CD4-positive, alpha-beta memory T cell (primary cell): ENCODE measurements at regions not wholly inside any gene's neighbourhood (a gene's known extent, or its start where the extent isn't known, plus 50 kb on each side); places are given as distances from the start of the nearest gene placed in this dataset.

Experiments
- CTCF ChIA-PET: fragments of 350-600 bp; sonication (Branson Sonifier 250); formaldehyde crosslinking; loops from one replicate; lab custom pipeline; 2021; ENCODE audit warnings: inconsistent platforms; ENCODE audit not compliant: partially characterized antibody; lab: Charles Lee
- POLR2A ChIA-PET: fragments of 350-600 bp; sonication (Branson Sonifier 250); formaldehyde crosslinking; loops from one replicate; lab custom pipeline; 2021; ENCODE audit not compliant: partially characterized antibody; lab: Charles Lee
- DNase-seq, 5 donors: peaks; one replicate each; pipeline versions ENCODE4 v3.0.0 to v3.0.0-alpha.2; 2020 to 2022; ENCODE audit warnings: mixed read lengths in 1 of 5
- H3K27ac ChIP-seq: one replicate; pipeline ENCODE4 v1.7.0; 2013; ENCODE audit warnings: low read depth, low read length
- H3K27me3 ChIP-seq: 2 replicates; pipeline ENCODE4 v1.7.0; 2013; ENCODE audit warnings: mild to moderate bottlenecking, low read length, moderate library complexity; ENCODE audit not compliant: insufficient read depth
- H3K36me3 ChIP-seq: 2 replicates; pipeline ENCODE4 v1.7.0; 2013; ENCODE audit warnings: mild to moderate bottlenecking, low read length, moderate library complexity; ENCODE audit not compliant: insufficient read depth
- H3K4me1 ChIP-seq: 2 replicates; pipeline ENCODE4 v1.7.0; 2013; ENCODE audit warnings: mild to moderate bottlenecking, low read length, moderate library complexity; ENCODE audit not compliant: insufficient read depth
- H3K4me3 ChIP-seq, 2 donors: one replicate each; pipeline ENCODE4 v1.7.0; 2013; ENCODE audit warnings: low read length in 2 of 2, mild to moderate bottlenecking in 1 of 2
- H3K9me3 ChIP-seq, 2 donors: one replicate each; pipeline ENCODE4 v1.7.0; 2013; ENCODE audit warnings: low read length in 2 of 2, control low read depth in 1 of 2; ENCODE audit not compliant: control insufficient read depth in 1 of 2
- H3K27ac Mint-ChIP-seq, 7 donors: one replicate each; pipeline ENCODE4 v1.8.0; 2020 to 2021; ENCODE audit warnings: mixed read lengths in 7 of 7, mild to moderate bottlenecking in 6 of 7, inconsistent platforms in 3 of 7, moderate library complexity in 3 of 7
- H3K27me3 Mint-ChIP-seq, 2 donors: one replicate each; pipeline ENCODE4 v1.8.0; 2020 to 2021; ENCODE audit warnings: mixed read lengths in 2 of 2
- H3K36me3 Mint-ChIP-seq, 2 donors: one replicate each; pipeline ENCODE4 v1.8.0; 2020 to 2021; ENCODE audit warnings: mixed read lengths in 2 of 2, inconsistent platforms in 1 of 2, mild to moderate bottlenecking in 1 of 2
- H3K4me1 Mint-ChIP-seq, 4 donors: one replicate each; pipeline ENCODE4 v1.8.0; 2020 to 2021; ENCODE audit warnings: mixed read lengths in 4 of 4, mild to moderate bottlenecking in 1 of 4
- H3K4me3 Mint-ChIP-seq, 8 donors: one replicate each; pipeline ENCODE4 v1.8.0; 2020 to 2021; ENCODE audit warnings: mixed read lengths in 8 of 8, mild to moderate bottlenecking in 7 of 8, moderate library complexity in 6 of 8, inconsistent platforms in 3 of 8
- H3K9me3 Mint-ChIP-seq, 8 donors: one replicate each; pipeline ENCODE4 v1.8.0; 2020 to 2021; ENCODE audit warnings: mixed read lengths in 8 of 8, mild to moderate bottlenecking in 5 of 8, inconsistent platforms in 3 of 8, moderate library complexity in 1 of 8
- intact Hi-C: fragments of 100-400 bp; cut with micrococcal nuclease; formaldehyde crosslinking; loops from one replicate; pipeline ENCODE4 v1.15.1; 2023

DNA sequence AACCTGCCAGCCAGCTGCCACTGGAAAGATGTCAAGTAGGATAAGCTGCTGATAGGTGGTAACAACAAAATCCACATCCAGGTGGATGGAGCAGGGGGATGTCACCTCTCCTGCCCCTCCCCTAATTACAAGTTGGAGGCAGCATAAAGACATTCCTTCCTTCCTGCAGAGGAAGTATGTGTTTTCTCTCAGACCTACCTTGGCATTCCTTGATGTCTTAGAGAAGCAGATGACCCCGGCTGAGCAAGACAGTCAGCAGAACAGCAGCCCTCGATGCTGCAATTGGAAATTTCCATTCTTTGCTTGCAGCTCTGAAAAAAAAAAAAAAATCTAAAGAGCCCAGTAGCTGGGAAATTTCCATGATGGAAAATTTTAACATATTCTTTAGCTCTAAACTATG is 137.5 kb upstream of the MKLN1 start:
- H3K9me3 Mint-ChIP-seq = peaks cover 0 to 2% (median 0%) of the 10 kb centered on the region in 8 donors
- POLR2A ChIA-PET = interaction anchor here (0.6 to 10.0 kb wide), 4 partner anchors 41 to 83 kb away, joined by 3 to 176 read pairs (median 8); no protein-coding TSS in a partner anchor
- peaks cover 19 to 33% (median 24%) of the 10 kb centered on the region in 4 donors for H3K4me1 Mint-ChIP-seq
- H3K27me3 Mint-ChIP-seq = peaks cover 0 to 2% of the 10 kb centered on the region in 2 donors
- H3K4me3 Mint-ChIP-seq = no peak overlapping the region
- Histone ChIP-seq H3K9me3 (no peaks in the 10 kb centered on the region), H3K27ac (no peak overlapping the region), H3K4me3 (no peak overlapping the region), H3K36me3 (no peaks in the 10 kb centered on the region), H3K4me1 (peaks cover 31% of the 10 kb centered on the region), H3K27me3 (no peaks in the 10 kb centered on the region)
- peaks cover 0 to 2% of the 10 kb centered on the region in 2 donors for H3K36me3 Mint-ChIP-seq
- CTCF ChIA-PET = interaction anchor here (1.1 to 3.0 kb wide), 6 partner anchors 20 to 137 kb away, joined by 3 to 15 read pairs (median 4); no protein-coding TSS in a partner anchor
- intact Hi-C loops = no loop called here
- DNase-seq = no peak
- peak overlapping the region; percentile 37 to 98 (median 93) for H3K27ac Mint-ChIP-seq

- DNase-seq = no peak
- peaks cover 0 to 2% of the 10 kb centered on the region in 2 donors for H3K27me3 Mint-ChIP-seq
- intact Hi-C loops = no loop called here
- Histone ChIP-seq H3K36me3 (no peaks in the 10 kb centered on the region), H3K27ac (no peak overlapping the region), H3K4me1 (peaks cover 31% of the 10 kb centered on the region), H3K4me3 (no peak overlapping the region), H3K27me3 (no peaks in the 10 kb centered on the region), H3K9me3 (no peaks in the 10 kb centered on the region)
- ChIA-PET POLR2A (interaction anchor here (0.6 to 10.0 kb wide), 4 partner anchors 45 to 133 kb away, joined by 3 to 176 read pairs (median 8); no protein-coding TSS in a partner anchor), CTCF (interaction anchor here (1.1 to 3.0 kb wide), 7 partner anchors 19 to 136 kb away, joined by 3 to 15 read pairs (median 4); no protein-coding TSS in a partner anchor)
- peaks cover 0 to 2% (median 0%) of the 10 kb centered on the region in 8 donors for H3K9me3 Mint-ChIP-seq
- H3K4me1 Mint-ChIP-seq = peaks cover 19 to 33% (median 24%) of the 10 kb centered on the region in 4 donors
- H3K27ac Mint-ChIP-seq = peak overlapping the region in 4 of 7 donors; percentile 29 to 95 (median 48)
- H3K36me3 Mint-ChIP-seq = peaks cover 0 to 2% of the 10 kb centered on the region in 2 donors
- H3K4me3 Mint-ChIP-seq = no peak overlapping the region
Measured at GRCh38 chr7:131190581-131190980, 137.1 kb upstream of the MKLN1 start.

- H3K4me3 ChIP-seq = no peak overlapping the region
- H3K9me3 ChIP-seq = no peaks in the 10 kb centered on the region
- no peak for DNase-seq
- peaks cover 10% of the 10 kb centered on the region for H3K4me1 ChIP-seq
- Mint-ChIP-seq H3K36me3 (no peaks in the 10 kb centered on the region), H3K9me3 (no peaks in the 10 kb centered on the region), H3K27me3 (no peaks in the 10 kb centered on the region), H3K4me3 (no peak overlapping the region), H3K4me1 (peaks cover 6 to 9% (median 7%) of the 10 kb centered on the region in 4 donors), H3K27ac (no peak overlapping the region)
- no peak overlapping the region for H3K27ac ChIP-seq
- H3K27me3 ChIP-seq = no peaks in the 10 kb centered on the region
- ChIA-PET CTCF (interaction anchor here (1.0 to 1.5 kb wide), 2 partner anchors 109 to 212 kb away, joined by 3 to 4 read pairs; no protein-coding TSS in a partner anchor), POLR2A (no interaction called here)
- no peaks in the 10 kb centered on the region for H3K36me3 ChIP-seq
- intact Hi-C loops = no loop called here
Measured at GRCh38 chr7:131194070-131194865, 133.4 kb upstream of the MKLN1 start.

- Mint-ChIP-seq H3K4me1 (no peaks in the 10 kb centered on the region), H3K9me3 (no peaks in the 10 kb centered on the region), H3K36me3 (no peaks in the 10 kb centered on the region), H3K27ac (no peak overlapping the region), H3K4me3 (no peak overlapping the region), H3K27me3 (no peaks in the 10 kb centered on the region)
- CTCF ChIA-PET = interaction anchor here (1.0 kb wide), 1 partner anchor 106 kb away, joined by 3 read pairs; no protein-coding TSS in a partner anchor
- DNase-seq = no peak
- H3K27me3 ChIP-seq = no peaks in the 10 kb centered on the region
- no peaks in the 10 kb centered on the region for H3K9me3 ChIP-seq
- intact Hi-C loops = no loop called here
- no peak overlapping the region for H3K27ac ChIP-seq
- no peak overlapping the region for H3K4me3 ChIP-seq
- POLR2A ChIA-PET = interaction anchor here (1.0 kb wide), 1 partner anchor 91 kb away, joined by 3 read pairs; no protein-coding TSS in a partner anchor
- no peaks in the 10 kb centered on the region for H3K36me3 ChIP-seq
- no peaks in the 10 kb centered on the region for H3K4me1 ChIP-seq
Measured at GRCh38 chr7:131196803-131197202, 130.9 kb upstream of the MKLN1 start.

DNA sequence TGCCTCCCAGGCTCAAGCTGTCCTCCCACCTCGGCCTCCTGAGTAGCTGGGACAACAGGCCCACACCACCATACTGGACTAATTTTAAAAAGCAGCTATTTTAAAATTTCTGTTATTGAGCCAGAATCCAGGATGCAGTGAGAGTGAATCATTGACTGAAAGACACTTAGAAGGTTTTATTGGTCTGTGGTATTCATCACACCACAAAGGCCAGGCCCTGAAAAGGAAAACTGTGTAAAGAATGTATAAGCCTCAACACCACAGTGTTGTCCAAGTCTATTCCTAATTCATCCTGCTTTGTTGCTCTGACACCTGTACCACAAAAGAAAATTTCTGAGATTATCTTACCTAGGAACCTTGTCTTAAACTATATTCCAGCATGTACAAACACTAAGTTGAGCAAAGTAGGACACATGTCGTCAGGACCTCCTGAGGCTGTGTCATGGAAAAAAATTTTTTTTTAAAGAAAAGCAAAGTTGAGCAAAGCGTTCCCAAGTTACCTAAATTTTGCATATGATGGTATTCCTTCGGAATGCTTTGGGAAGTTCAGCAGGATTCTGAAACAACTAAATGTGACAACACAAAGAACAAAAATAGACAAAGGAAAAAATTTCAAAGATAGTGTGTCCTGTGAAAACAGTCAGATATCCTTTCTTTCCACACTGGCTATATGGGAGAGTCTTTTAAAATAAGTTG is 129.6 kb upstream of the MKLN1 start:
- H3K4me3 Mint-ChIP-seq = no peak overlapping the region
- no peaks in the 10 kb centered on the region for H3K9me3 ChIP-seq
- intact Hi-C loops = no loop called here
- no peaks in the 10 kb centered on the region for H3K36me3 ChIP-seq
- no peak overlapping the region for H3K27ac Mint-ChIP-seq
- no peaks in the 10 kb centered on the region for H3K4me1 Mint-ChIP-seq
- no peak for DNase-seq
- no peaks in the 10 kb centered on the region for H3K4me1 ChIP-seq
- no peaks in the 10 kb centered on the region for H3K36me3 Mint-ChIP-seq
- ChIA-PET CTCF (interaction anchor here (1.7 kb wide), 1 partner anchor 9 kb away, joined by 5 read pairs; no protein-coding TSS in a partner anchor), POLR2A (no interaction called here)
- no peaks in the 10 kb centered on the region for H3K27me3 Mint-ChIP-seq
- H3K4me3 ChIP-seq = no peak overlapping the region
- no peaks in the 10 kb centered on the region for H3K27me3 ChIP-seq
- H3K9me3 Mint-ChIP-seq = no peaks in the 10 kb centered on the region
- no peak overlapping the region for H3K27ac ChIP-seq

GRCh38 chr7:131202451-131202850 is 125.2 kb upstream of the MKLN1 start:
- Mint-ChIP-seq H3K9me3 (no peaks in the 10 kb centered on the region), H3K36me3 (no peaks in the 10 kb centered on the region), H3K27ac (no peak overlapping the region), H3K4me3 (no peak overlapping the region), H3K4me1 (no peaks in the 10 kb centered on the region), H3K27me3 (no peaks in the 10 kb centered on the region)
- no peak overlapping the region for H3K4me3 ChIP-seq
- H3K27ac ChIP-seq = no peak overlapping the region
- H3K36me3 ChIP-seq = no peaks in the 10 kb centered on the region
- no peaks in the 10 kb centered on the region for H3K4me1 ChIP-seq
- CTCF ChIA-PET = no interaction called here
- intact Hi-C loops = no loop called here
- no peak for DNase-seq
- POLR2A ChIA-PET = no interaction called here
- no peaks in the 10 kb centered on the region for H3K9me3 ChIP-seq
- no peaks in the 10 kb centered on the region for H3K27me3 ChIP-seq
